ENCODE measurements at regions not wholly inside any gene's neighbourhood (a gene's known extent, or its start where the extent isn't known, plus 50 kb on each side); places are given as distances from the start of the nearest gene placed in this dataset.
"Not testable (repeated sequence)": the region's sequence is repeated elsewhere in the genome, so short reads cannot be mapped to it uniquely, and the experiment has no call there.

GRCh38 chr12:38384816-38385378, 68.3 kb downstream of the ALG10B start:
- no peak for DNase-seq

- DNase-seq: no peak
These were observed 68.9 kb downstream of the ALG10B start for GRCh38 chr12:38385486-38385885.

GRCh38 chr12:38386205-38386985, 69.8 kb downstream of the ALG10B start:
- DNase-seq: no peak

DNA sequence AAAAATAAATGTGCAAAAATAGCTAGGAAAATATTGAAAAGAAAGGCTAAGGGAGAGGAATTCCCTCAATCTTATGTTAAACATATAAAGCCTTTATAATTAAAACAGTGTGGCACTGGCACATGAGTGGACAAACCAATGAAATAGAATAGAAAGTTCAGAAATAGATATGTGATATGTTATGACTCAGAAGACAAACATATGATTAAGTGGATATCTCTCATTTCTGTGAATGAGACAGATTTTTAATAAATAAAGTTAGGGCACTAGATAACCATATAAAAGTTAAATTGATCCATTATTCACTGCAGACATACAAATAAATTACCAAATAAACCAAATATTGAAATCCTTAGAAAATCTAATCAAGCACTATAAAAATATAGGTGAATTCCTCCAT, 73.0 kb downstream of the ALG10B start:
- DNase-seq: no peak

GRCh38 chr12:38391007-38391406, 74.4 kb downstream of the ALG10B start:
- no peak for DNase-seq

GRCh38 chr12:38392554-38393144, 76.1 kb downstream of the ALG10B start:
- DNase-seq: no peak

DNA sequence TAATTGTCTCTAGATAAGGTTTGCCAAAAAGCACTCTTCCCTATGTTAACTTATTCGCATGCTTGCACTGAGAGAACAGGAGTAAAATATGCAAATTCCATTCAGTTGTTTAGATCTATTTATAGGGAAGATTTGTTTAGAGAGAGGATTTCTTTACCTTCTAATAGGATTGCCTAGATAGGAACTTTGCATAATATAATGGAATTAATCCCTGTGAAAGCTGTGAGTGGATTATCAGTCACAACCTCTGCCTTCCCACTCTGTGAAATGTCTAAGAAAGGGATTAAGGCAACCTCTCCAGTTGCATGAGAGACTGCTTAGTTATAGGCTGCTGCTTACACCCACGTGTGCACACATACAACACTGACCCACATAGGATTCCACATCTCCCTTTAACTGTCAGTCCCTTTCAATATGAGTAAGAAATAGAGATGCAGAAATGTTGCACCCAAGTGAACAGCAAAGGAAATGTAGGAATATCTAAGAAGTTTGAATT, 83.2 kb downstream of the ALG10B start:
- no peak for DNase-seq

DNA sequence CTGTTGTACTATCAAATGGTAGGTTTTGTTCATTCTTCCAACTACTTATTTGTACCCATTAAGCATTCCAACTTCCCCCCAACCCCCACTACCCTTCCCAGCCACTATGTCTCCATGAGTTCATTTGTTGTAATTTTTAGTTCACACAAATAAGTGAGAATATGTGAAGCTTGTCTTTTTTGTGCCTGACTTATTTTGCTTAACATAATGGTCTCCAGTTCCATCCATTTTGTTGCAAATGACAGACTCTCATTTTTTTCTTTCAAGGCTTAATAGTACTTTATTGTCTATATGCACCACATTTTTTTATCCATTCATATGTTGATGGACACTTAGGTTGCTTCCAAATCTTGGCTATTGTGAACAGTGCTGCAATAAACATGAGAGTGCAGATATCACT, 86.2 kb downstream of the ALG10B start:
- no peak for DNase-seq

GRCh38 chr12:38409511-38409910, 92.9 kb downstream of the ALG10B start:
- DNase-seq: no peak

DNA sequence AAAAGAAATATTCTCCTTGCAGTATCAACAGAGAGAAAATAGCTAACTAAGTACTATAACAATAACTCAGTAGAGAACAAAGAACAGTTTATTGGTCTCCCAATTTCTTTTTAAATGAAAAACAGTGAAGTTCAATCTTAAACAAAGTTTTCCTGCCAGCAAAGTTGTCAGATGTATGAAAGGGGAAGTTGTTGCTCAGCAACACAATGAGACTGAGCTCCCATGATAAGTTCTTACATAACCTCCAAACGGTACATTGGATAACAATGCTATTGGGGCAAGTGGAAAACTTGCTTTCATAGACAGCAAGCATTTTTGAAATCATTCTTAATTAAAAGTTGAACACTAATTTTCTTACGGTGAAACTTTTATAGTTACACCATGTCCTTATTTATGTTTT, 94.9 kb downstream of the ALG10B start:
- no peak for DNase-seq

GRCh38 chr12:38411946-38412345, 95.4 kb downstream of the ALG10B start:
- DNase-seq: no peak

- no peak for DNase-seq
These were observed 100.5 kb downstream of the ALG10B start for GRCh38 chr12:38417101-38417500.

- DNase-seq: no peak
These were observed 107.9 kb downstream of the ALG10B start for GRCh38 chr12:38424436-38424835.

DNA sequence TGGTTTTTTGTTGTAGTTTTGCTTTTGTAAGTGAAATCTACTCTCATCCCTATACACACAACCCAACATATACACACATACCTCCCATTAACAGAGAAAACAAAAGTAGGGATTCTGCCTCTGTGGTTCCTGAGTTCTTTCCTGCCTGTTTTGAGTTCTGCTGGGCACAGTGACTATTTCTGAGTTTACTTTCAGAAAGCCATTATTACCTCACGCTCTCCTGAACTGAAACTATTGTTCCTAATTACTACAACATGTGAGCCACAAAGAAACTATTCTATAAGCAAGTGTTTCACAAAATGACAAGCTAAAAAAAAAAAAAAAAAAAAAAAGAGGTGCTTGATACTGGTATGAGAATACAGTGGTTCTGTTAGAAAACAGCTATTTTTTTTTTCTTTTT, 110.9 kb downstream of the ALG10B start:
- no peak for DNase-seq

DNA sequence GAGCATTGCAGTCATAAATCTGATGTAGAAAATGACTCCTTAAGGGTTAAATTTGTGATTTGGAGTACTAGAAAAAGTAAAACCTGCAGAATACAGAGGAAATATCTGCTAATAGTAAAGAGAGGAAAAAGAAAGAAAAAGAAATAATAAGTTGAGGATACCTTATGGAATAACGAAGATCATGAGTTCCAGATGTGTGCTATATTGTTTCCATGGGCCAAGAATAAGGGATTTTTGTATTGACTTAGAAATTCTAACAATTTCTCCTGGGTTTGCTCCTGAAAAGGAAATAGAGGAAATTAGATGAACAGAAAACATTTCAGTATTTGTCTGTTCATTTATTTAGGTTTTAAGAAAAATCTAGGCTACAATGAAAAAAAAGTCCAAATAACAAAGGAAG, 115.3 kb downstream of the ALG10B start:
- peak; percentile 46 for DNase-seq

DNA sequence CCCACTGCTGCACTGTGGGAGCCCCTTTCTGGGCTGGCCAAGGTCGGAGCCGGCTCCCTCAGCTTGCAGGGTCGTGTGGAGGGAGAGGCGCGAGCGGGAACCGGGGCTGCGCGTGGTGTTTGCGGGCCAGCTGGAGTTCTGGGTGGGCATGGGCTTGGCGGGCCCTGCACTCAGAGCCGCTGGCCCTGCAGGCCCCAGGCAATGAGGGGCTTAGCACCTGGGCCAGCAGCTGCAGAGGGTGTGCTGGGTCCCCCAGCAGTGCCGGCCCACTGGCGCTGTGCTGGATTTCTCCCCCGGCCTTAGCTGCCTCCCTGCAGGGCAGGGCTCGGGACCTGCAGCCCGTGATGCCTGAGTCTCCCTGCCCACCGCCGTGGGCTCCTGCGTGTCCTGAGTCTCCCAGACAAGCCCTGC, 125.3 kb downstream of the ALG10B start:
- not testable (repeated sequence) for DNase-seq

GRCh38 chr12:38445040-38445439, 128.5 kb downstream of the ALG10B start:
- DNase-seq: no peak

DNA sequence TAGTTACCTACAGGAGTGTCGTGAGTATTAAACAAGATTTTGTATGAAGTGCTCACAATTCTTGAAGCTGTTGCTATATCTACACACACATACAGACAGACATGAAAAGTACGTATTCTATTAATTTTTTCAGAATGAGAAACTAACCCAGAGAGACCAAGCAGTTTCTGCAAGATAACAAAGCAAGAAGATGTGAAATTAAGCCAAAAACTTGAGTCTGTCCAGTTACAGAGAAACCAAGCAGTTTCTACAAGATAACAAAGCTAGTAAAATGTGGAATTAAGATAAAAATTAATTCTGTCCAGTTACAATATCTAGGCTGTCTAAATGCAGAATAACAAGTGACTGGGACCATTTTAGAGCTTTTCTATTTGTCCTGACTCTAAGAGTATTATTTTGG, 132.4 kb downstream of the ALG10B start:
- no peak for DNase-seq

GRCh38 chr12:38456537-38457120, 140.1 kb downstream of the ALG10B start:
- no peak for DNase-seq

DNA sequence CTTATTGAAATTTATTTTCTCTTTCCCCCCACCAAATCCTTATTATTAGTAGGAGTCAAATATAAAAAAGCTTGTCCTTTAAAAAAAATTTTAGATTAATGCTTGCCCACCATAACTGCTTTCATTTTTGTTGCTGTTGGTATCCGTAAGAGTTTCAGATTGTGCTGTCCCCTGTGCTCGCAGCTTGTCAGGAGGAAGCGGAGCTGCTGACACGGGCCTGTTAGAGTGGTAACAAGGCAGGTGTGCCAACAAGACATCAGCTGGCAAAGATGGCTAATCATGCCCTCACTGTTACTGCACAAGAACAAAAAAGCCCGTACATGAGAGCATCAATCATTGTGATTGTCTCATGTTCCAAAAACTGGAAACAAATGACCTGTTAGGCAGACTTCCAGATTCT, 148.4 kb downstream of the ALG10B start:
- DNase-seq: no peak

DNA sequence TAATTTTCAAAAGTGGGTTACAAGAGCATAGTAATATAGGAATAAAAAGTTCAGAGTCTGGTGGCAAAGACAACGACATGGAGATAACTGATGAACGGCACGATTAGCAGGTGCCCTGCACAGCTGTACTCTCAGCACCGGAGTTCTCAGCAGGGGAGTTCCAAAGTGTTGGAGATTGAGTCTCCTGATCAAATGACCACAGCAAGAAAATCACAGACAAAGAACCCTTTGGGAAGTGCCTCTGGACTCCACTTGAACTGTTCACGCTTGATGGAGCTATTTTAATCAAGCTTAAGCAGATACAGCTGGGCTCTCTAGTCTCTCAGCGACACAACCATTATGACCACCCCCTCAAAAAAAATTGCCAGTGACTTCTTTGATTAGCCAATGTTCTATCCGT, 153.1 kb downstream of the ALG10B start:
- DNase-seq: no peak

DNA sequence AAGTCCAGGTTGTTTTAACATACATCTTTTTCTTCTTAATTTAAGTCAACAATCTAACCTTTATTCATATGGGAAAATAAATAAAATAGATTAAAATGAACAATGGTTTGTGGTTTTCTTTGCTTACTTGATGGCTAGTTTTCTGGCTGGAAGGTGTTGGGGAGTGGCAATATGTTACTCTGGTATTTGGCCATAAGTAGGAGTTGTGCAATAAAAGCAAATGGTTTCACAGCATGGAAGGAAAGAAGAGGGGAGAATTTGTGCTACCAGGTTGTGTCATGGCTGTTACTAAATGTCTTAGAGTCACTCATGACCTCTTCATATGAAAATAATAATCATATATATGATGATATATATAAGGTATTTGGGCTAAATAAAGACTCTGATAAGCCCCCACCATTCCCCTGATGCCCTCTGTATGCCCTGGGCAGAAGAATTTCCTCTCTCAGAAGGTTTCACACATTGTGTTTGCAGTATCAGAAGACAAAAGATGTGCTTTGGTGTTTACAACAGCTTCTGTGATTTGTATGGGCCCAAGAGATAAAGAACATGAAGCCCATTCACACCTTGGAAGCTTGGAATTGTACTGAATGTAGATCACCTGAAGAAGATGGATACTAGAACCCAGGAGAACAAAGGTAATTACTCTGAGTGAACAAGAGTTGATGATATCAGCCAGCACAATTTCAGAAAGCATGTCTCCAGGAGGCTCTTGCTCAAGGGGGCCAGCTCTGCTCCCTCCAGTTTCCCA, 160.9 kb downstream of the ALG10B start:
- DNase-seq: no peak
